DMS53 (cell line): ENCODE measurements at regions not wholly inside any gene's neighbourhood (a gene's known extent, or its start where the extent isn't known, plus 50 kb on each side); places are given as distances from the start of the nearest gene placed in this dataset.

ENCODE experiments used
- DNase-seq: peaks from one replicate; lab custom pipeline; 2025; lab: John Stamatoyannopoulos, UW

DNA sequence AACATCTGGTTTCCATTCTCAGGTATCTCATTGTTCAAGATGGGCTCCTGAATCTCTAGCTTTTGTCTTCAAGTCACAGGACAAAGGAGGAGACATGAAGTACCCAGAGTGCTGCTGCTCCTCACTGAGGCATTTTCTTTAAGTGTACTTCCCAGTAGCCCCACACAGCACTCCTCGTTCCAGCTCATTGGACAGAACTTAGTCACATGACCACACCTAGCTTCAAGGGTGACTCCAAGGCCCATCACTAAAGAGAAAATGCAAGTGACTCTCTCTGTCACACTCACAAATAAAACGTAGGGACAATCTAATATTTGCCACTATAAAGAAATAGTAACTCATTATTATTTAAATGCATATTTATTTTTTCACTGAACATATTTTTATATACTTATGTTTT lies 58.3 kb upstream of the NEUROD6 start:
- no peak for DNase-seq

DNA sequence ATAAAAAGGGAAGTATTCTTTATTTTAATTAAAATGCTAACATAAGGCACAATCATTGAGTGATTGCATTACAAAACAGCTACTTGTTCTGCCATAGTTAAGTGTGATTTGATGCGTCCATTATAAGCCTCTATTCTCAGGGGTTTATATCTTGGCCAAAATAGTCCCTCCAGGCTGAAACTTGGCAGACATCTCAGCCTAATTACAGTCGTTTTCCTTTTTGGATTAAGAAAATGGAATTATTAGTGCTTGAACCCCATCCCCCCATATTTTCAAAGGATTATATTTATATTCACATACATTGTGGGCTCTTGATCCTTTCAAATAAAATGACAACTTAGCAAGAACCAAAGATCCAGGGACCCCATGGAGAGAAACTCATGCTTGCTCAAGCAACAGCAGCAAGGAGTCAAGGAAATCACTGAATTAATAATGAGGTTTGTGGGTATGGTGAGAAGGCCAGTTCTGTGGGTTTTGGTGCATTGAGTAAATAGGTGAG lies 66.7 kb upstream of the NEUROD6 start:
- no peak for DNase-seq

DNA sequence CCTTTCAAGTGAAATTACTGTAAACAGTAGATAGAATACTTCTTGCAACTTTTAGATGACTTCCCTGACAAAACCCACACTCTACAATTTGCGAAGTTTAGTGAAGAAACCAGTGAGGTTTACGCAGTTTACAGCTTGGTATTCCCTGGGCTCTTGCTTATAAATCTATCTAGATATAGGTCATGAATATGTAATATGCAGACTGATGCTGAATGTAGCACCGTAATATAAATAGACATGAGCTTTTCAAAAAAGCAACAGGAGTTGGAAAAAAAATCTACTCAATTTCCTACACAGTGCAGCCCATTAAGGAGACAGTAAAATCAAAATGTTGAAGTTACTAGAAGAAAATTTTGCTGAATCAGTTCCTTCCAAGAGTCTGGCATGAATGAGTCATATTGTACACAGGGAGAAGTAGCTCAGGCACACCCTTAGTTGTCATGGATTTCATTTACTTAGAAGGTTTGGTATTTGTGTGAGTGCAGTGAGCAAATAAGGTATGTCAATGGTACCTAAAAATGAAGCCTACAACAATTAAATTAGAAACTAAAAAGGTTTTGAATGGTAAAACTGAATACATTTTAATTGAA lies 67.7 kb upstream of the NEUROD6 start:
- peak; percentile 88 for DNase-seq

DNA sequence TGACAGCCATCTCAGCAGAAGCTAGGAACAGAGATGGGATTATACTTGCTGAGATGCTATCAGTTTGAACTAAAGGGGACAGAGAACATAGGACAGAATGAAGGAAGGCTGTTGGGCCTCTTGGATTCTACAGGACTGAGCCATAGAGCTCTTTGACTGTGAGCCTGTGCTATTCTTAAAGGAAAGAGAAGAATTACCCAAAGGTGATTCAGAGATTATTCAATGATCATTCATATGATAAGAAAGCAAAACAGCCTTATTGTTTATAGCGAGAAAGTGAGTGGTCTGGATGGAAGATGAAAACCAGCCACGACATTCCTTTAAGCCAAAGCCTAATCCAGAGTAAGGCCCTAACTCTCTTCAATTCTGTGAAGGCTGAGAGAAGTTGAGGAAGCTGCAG lies 69.7 kb upstream of the NEUROD6 start:
- DNase-seq = no peak

DNA sequence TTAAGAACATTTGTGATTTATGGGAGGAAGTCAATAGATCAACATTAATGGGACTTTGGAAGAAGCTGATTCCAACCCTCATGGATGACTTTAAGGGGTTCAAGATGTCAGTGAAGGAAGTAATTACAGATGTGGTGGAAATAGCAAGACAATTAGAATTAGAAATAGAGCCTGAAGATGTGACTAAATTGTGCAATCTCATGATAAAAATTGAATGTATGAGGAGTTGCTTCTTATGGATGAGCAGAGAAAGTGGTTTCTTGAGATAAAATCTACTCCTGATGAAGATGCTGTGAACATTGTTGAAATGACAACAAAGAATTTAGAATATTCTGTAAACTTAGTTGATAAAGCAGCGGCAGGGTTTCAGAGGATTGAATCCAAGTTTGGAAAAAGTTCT lies 70.9 kb upstream of the NEUROD6 start:
- DNase-seq = no peak

DNA sequence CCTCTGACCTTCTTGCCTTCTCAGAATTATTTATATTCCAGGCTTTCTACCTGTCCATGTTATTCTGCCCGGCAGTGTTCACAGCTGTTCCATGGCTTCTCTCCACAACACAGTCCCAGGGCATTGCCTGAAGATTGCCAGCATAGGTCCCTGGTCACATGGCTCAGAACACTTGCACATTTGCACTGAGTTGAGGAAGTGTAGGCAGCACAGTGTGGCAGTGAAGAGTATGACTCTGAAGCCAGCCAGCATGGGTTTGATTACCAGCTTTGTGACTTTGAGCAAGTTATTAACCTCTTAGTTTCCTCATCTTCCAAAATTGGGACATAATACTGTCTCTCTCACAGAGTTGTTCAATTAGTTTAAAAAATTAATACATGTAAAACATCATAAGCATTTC lies 73.2 kb upstream of the NEUROD6 start:
- DNase-seq = peak; percentile 44

DNA sequence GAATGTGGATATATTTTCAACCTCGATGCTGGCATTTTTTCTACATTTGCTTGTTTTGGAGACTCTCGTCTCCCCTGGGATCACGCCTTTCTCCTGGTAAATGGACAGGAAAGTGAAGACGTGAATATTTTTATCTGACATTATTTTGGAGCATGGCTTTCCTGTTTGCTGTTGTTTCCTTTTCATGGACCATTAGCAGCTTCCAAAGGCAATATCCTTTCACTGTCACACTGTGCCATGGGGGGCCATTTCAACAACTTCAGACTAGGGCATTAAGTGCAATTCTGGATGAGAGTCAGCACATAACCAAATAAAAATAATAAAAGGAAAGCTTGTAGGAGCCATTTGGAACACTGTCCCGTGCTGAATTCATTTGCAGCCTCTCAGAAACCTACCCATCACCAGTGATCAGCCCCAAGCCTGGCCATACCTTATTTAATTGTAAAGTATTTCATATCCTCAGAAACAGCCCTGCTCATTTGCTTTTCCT lies 75.9 kb upstream of the NEUROD6 start:
- DNase-seq = no peak

DNA sequence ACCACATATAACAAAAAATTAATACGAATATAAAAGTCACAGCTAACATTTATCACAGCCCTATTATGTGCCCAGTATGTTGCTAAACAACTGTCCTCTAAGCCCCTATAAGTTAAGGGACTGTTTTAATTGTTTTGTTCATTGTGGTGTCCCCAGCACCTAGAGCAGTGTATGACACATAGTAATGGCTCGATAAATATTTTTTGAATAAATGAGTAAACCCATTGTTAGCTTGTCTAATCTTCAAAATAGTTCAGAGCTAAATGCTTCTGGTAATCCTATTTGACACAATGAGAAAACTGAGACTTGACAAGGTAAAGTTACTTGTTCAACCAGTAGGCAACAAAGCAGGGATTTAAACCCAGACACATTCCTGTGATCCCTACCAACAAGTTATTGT lies 78.4 kb upstream of the NEUROD6 start:
- no peak for DNase-seq

DNA sequence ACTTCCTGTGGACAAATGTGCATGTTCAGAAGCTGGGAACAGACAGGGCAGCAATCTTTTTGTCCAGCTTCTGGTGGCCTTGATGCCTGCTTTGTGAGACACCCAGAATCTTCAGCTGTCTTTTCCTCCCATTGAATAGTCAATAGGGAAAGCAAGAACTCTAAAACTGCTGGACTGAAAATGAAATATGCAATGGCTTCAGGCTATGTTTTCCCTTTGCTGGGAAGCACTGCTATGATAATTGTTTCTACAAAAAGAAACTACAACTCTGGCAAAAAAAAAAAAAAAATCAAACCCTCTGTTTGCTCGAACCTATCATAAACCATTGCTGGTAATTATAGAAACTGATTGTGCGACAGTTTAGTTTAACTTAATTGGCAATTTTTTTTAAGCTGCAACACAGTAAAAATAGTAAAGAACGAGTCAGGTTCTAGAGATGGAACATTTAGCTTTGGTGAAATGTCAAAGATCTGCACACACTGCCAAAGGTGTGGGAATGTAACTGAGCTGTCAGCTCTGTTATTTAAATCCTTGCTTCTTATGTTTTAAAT lies 79.1 kb upstream of the NEUROD6 start:
- no peak for DNase-seq

DNA sequence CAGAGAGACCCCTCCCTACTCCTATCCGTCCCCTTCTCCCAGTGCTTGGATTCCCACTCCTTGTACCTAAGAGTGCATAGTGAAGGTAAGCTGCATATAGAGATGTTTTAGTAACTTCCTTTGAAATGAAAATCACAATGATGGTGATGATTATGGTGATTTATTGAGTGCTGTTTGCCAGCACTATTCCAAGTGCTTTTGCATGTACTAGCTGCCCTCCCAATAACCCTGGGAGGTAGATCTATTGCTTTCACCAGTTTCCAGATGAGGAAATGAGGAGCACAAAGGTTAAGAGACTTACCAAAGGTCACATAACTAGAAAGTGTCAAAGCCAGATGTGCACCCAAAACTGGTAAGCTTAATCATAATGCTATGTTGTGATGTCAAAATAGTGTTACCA lies 80.4 kb upstream of the NEUROD6 start:
- DNase-seq = no peak

DNA sequence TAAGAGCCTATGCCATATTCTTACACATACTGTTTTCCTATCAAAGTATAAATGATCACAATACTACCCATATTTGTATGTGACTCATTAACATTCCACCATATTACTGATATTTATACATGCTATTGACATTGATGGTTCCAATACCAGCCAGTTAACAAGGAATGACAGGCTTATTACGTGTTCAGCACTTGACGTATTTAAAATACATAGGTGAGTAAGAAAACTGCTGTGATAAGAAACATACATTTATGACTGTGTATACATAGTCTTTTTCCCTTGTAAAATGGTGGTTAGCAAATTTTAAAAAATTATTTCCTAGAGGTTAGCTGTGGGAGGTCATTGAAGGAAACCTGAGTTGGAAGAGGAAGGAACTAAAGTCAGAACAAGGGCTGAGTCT lies 81.1 kb upstream of the NEUROD6 start:
- DNase-seq = no peak

DNA sequence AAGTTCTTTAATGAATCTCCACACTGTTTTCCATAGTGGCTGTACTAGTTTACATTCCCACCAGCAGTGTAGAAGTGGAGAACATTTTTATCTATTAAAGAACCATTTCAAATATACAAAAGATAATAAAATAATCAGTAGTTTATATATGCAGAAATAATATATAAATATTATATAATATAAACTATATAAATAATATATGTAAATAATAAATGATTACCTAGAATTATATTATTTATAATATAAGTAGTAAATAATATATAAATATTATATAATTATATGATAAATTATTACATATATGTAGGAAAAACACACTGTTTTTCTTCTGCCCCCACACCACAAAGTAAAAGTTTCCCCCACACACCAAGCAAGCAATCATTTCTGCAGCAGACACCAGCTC lies 83.5 kb upstream of the NEUROD6 start:
- no peak for DNase-seq

DNA sequence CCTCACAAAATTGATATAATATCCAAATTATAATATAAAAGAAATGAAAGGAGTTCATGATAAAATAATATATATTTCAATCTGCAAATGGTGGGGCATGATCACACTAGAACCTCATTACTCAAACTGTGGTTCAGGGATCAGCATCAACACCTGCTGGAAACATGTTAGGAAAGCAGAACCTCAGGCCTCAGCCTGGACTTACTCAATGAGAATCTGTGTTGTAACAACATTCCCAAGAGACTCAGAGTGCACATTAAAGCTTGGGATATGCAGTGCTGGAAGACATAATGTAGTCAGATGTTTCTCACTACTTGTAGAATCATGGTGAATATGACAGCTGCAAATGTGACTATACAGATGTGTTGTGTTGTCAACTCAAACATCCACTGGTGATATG lies 81.7 kb upstream of the ITPRID1 start:
- no peak for DNase-seq

DNA sequence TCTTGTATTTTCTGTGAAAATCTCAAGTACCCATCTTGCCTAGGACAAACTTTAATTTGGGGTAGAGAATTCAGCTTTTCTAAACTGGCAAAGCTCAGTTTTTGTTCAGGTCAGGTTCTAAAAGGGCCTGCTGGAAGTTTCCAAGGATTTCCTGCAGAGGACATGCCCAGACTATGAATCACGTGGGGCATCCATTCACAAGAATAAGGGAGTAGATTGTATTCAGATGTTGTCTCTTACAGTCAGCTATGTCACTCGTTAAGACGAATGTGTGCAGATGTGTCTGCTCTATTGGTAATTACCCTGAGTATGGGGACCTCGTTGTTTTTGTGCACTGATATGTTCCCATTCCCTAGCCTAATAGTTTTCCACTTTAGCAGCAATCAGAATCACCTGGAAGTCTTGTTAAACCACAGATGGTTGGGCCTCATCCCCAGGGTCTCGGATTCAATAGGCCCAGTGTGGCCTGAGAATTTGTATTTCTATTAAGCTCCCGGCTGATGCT lies 81.0 kb upstream of the ITPRID1 start:
- no peak for DNase-seq

DNA sequence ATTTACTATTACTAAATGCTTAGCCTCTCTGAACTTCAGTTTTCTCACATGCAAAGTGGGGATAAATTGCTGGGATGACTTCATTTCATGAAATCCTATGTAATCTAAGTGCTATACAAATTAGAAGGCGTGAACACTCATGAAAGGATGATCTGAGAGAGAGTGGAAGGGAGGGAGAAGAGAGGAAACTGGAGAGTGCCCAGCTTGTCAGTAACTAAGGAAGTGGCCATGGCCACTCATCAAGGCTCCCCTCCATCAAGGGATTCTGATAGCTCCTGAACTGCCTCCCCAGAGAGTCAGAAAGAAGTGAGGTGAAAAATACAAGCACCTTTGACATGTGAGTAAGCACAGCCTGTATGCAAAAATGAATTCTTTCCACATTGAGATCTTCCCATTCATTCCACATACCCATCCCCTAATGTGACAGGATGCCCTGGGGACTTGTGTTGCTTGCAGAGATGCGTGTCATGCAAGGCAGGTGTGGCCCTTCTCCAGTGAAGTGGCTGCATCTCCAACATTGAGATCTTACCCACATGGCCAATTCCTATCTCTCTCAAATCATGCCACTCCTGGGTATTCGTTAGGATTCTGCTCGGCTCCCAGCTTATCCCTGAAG lies 76.5 kb upstream of the ITPRID1 start:
- DNase-seq = peak; percentile 17

DNA sequence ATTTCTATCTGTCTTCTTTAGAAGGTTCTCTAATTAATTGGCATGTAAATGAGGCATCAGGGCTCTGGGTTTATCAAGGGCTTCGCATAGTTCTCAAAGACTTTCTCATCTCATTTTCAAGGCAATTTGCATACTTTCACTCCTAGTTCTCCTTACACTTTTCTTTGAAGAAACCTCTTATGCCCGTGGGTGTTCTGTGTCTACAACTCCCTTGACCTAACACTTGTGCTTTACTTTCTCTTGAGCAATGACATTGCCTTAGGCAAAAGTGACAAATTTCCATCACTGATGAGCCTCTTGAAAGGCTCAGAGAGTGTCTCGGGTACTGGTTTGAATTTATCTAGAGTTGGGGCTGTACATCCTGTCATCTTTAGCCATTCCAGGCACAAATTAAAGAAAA lies 74.7 kb upstream of the ITPRID1 start:
- no peak for DNase-seq

DNA sequence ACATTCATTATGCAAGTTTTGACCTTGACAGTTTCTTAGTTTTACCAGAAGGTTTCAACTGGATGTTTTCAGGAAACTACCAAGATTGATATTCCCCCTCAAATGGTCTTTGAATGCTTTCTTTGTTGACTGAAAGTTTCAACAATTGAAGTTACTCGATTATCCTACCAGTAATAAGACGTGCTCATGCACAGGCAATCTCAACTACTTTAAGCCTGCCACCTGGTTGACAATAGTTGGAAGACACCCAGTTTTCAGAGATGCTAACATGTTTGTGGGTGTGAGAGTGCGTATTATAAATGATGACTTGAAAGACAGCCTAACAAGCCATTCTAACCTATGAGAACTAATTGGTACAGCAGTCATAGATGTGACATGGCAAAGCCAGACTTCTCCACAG lies 73.4 kb upstream of the ITPRID1 start:
- DNase-seq = no peak

DNA sequence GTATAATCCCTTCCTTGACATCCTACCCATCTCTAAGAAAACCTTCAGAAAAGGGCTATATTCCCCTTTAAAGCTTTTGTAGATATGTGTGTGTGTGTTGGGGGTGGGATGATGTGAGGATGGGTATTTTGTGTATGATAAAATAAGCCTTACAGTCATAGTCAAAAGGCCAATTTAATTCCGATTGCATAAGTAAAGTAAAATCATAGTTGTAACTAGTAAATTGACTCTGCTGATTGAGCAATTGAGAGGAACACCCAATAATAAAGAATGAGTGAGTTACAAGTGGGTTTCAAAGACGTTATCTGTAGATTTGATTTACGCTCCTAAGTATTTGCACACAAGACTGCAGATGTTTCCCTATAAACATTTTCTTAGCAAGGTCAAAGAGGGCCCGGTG lies 71.3 kb upstream of the ITPRID1 start:
- no peak for DNase-seq

DNA sequence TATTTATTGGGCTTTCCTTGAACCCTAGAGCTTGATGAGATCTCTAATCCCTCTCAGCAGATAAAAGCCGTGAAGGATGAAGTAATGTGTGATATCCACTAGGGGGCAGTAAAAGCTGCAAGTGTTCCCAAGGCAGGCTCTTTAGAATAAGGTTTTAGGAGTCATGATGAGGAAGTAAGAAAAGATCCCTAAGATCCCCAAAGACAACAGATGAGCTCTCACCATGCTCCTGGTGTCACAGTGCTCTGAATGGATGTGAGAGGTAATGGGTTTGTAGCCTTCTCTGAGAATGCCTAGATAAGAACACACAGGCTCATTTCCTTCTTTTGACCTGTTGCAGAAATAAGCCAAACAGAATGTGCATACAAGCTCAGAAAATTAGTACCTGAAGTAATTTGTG lies 70.4 kb upstream of the ITPRID1 start:
- peak; percentile 91 for DNase-seq

DNA sequence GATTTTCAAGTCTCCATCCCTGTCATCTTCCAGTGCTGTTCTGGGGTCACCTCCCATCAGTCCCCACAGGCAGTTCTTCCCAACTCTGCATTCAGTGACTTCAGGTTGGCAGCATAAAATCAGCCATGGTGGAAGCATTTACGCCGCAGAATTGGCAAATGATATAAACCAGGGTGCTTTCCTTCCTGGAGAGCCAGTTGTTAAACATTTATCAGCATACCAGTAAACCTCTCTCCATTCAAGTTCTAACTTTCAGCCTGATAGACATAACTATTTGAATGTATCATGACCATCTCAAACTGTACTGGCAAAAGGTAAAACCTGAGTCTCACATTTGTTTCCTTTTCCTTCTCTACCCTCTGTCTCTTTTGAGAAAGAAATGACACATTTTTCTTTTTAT lies 69.7 kb upstream of the ITPRID1 start:
- no peak for DNase-seq

DNA sequence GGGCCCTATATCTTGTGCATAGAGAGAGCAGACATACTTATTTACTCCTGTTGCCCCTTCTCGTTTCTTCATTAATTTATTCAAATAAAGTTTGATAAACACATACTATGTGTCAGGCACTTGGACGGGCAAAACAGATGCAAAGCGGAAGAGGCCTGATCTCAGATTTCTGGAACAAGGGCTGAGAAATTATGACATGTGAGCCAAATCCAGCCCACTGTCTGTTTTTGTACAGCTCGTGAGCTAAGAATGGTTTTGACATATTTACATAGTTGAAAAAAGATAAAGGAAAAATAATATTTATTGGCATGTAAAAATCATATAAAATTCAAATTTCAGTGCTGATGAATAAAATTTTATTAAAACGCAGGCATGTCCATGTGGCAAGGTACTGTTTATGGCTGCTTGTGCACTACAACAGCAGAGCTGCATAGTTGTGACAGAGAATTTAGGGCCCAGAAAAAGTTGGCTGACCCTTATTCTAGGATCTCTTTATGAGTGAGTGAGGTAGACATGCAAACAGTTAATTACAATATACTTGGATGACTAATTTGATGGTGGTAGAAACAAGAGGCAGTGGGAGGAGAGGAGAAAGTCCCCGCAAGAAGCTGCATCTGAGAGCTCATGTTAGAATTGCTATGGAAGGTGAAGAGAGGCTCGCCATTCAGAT lies 68.1 kb upstream of the ITPRID1 start:
- no peak for DNase-seq

DNA sequence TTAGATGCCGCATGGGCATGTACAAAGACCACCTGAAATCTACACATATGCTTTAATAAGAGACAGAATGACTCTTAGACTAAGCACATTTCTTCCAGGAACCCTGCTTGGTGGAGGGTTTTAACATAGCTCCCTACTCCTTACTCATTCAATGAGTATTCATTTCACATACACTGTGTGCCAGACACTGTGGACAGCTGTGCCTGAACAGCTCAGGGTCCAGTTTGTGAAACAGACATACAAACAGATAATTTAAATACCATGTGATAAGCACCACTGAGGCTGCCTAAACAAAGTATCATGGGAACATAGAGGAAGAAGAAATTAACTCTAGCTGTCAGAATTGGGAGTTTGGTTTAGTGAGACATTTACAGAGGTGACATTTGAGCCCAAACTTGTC lies 65.2 kb upstream of the ITPRID1 start:
- DNase-seq = no peak

DNA sequence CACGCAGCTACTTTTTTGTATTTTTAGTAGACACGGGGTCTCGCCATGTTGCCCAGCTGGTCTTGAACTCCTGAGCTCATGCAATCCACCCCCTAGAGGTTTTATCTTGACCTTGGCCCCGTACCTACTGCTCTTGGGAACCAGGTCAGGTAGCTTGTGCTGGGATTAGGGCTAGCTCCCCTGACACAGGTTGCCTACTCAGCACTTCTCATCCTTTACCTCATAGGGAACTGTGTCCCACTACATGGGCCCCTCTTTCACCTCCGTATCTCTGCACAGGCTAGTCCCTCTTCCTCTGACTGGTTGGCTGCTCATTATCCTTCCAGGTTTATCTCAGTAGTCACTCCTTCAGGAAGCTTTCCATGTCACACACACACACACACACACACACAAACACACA lies 58.0 kb upstream of the ITPRID1 start:
- no peak for DNase-seq
